Fibroblast of lung (primary cell): ENCODE measurements at regions not wholly inside any gene's neighbourhood (a gene's known extent, or its start where the extent isn't known, plus 50 kb on each side); places are given as distances from the start of the nearest gene placed in this dataset.

Experiments
- DNase-seq, 2 donors: peaks; one replicate each; pipeline versions ENCODE4 v3.0.0 to v3.0.0-alpha.2; 2010; ENCODE audit warnings: low read depth in 2 of 2
- H2AFZ ChIP-seq: 2 replicates; pipeline ENCODE4 v1.5.1; 2012; ENCODE audit warnings: low read length, control low read depth, inconsistent platforms
- H3K27ac ChIP-seq: 2 replicates; pipeline ENCODE4 v1.5.1; 2011; ENCODE audit warnings: low read length, control low read depth; ENCODE audit not compliant: insufficient read depth
- H3K27me3 ChIP-seq: 2 replicates; pipeline ENCODE4 v1.5.1; 2011; ENCODE audit warnings: mild to moderate bottlenecking, low read length; ENCODE audit not compliant: control insufficient read depth, insufficient read depth
- H3K36me3 ChIP-seq: 2 replicates; pipeline ENCODE4 v1.5.1; 2011; ENCODE audit warnings: low read length; ENCODE audit not compliant: control insufficient read depth, insufficient read depth
- H3K4me1 ChIP-seq: 2 replicates; pipeline ENCODE4 v1.5.1; 2011; ENCODE audit warnings: low read length; ENCODE audit not compliant: control insufficient read depth, insufficient read depth; ENCODE audit errors: extremely low read depth
- H3K4me2 ChIP-seq: 2 replicates; pipeline ENCODE4 v1.5.1; 2011; ENCODE audit warnings: low read length, control low read depth; ENCODE audit not compliant: insufficient read depth; ENCODE audit errors: extremely low read depth
- H3K4me3 ChIP-seq, 4 experiments: fragments of 200-600 bp in 1 of 4; sonication (generic) in 1 of 4; replicated peaks in 1 of 4; 2 replicates each; pipeline ENCODE4 v1.5.1; 2011 to 2016; ENCODE audit warnings: low read length in 4 of 4, low read depth in 3 of 4, mild to moderate bottlenecking in 3 of 4, control low read depth in 2 of 4, inconsistent platforms in 1 of 4, mixed read lengths in 1 of 4; ENCODE audit not compliant: insufficient read depth in 1 of 4; ENCODE audit errors: control extremely low read depth in 1 of 4
- H3K79me2 ChIP-seq: 2 replicates; pipeline ENCODE4 v1.5.1; 2012; ENCODE audit warnings: mild to moderate bottlenecking, low read length, inconsistent platforms; ENCODE audit not compliant: control insufficient read depth, insufficient read depth
- H3K9ac ChIP-seq: 2 replicates; pipeline ENCODE4 v1.5.1; 2011; ENCODE audit warnings: mild to moderate bottlenecking, low read length, control low read depth; ENCODE audit not compliant: insufficient read depth
- H3K9me3 ChIP-seq: 2 replicates; pipeline ENCODE4 v1.5.1; 2012; ENCODE audit warnings: low read depth, low read length; ENCODE audit not compliant: control insufficient read depth, insufficient read depth
- H4K20me1 ChIP-seq: 2 replicates; pipeline ENCODE4 v1.5.1; 2011; ENCODE audit warnings: low read length; ENCODE audit not compliant: control insufficient read depth, insufficient read depth; ENCODE audit errors: extremely low read depth
- CTCF ChIP-seq, 2 donors: IDR thresholded peaks in 1 of 2; conservative IDR thresholded peaks in 1 of 2; 1 replicate in 1 of 2; 2 replicates in 1 of 2; pipeline ENCODE4 v1.5.1; 2011 to 2012; ENCODE audit warnings: low read length in 2 of 2, control low read depth in 1 of 2, inconsistent platforms in 1 of 2, low read depth in 1 of 2, mild to moderate bottlenecking in 1 of 2
- EZH2 ChIP-seq: IDR thresholded peaks from 2 replicates; pipeline ENCODE4 v1.5.1; 2012; ENCODE audit warnings: low read length, control low read depth, mild to moderate bottlenecking; ENCODE audit errors: missing control alignments

- Histone ChIP-seq H3K27me3 (no peaks in the 10 kb centered on the region), H3K4me2 (no peak overlapping the region), H3K36me3 (no peaks in the 10 kb centered on the region), H3K79me2 (no peaks in the 10 kb centered on the region), H4K20me1 (no peaks in the 10 kb centered on the region), H3K9ac (no peak overlapping the region), H3K27ac (peak overlapping the region; percentile 6), H3K4me3 (no peak overlapping the region), H2AFZ (no peak overlapping the region), H3K4me1 (peaks cover 5% of the 10 kb centered on the region), H3K9me3 (no peaks in the 10 kb centered on the region)
- no peak for TF ChIP-seq EZH2
- TF ChIP-seq CTCF (conservative IDR thresholded peaks at IDR 0.05 in 1 of 2, IDR thresholded peaks at IDR 0.05 in 1 of 2; ENCODE audit: low read depth in 1 of 2, low read length in 2 of 2) = no peak
- DNase-seq = peak; percentile 88 to 92
These were observed 231.4 kb downstream of the GJA1 start for GRCh38 chr6:121666814-121667213.

- Histone ChIP-seq H3K4me3 (no peak overlapping the region), H4K20me1 (no peaks in the 10 kb centered on the region), H3K36me3 (no peaks in the 10 kb centered on the region), H3K4me1 (peaks cover 5% of the 10 kb centered on the region), H3K4me2 (no peak overlapping the region), H3K27ac (no peak overlapping the region), H3K9ac (no peak overlapping the region), H3K79me2 (no peaks in the 10 kb centered on the region), H3K9me3 (no peaks in the 10 kb centered on the region), H2AFZ (no peak overlapping the region), H3K27me3 (no peaks in the 10 kb centered on the region)
- peak in 1 of 2 donors; percentile 38 for DNase-seq
- TF ChIP-seq CTCF (conservative IDR thresholded peaks at IDR 0.05 in 1 of 2, IDR thresholded peaks at IDR 0.05 in 1 of 2; ENCODE audit: low read depth in 1 of 2, low read length in 2 of 2) = no peak
- no peak for TF ChIP-seq EZH2
These were observed 232.8 kb downstream of the GJA1 start for GRCh38 chr6:121668259-121668658.

- Histone ChIP-seq H3K4me3 (no peak overlapping the region), H3K9ac (no peak overlapping the region), H3K36me3 (no peaks in the 10 kb centered on the region), H3K4me2 (no peak overlapping the region), H3K27ac (no peak overlapping the region), H2AFZ (no peak overlapping the region), H3K27me3 (no peaks in the 10 kb centered on the region), H3K79me2 (no peaks in the 10 kb centered on the region), H3K4me1 (peaks cover 5% of the 10 kb centered on the region), H3K9me3 (no peaks in the 10 kb centered on the region), H4K20me1 (no peaks in the 10 kb centered on the region)
- no peak for TF ChIP-seq CTCF (conservative IDR thresholded peaks at IDR 0.05 in 1 of 2, IDR thresholded peaks at IDR 0.05 in 1 of 2; ENCODE audit: low read depth in 1 of 2, low read length in 2 of 2)
- TF ChIP-seq EZH2 = no peak
- peak; percentile 62 to 69 for DNase-seq
These were observed 235.1 kb downstream of the GJA1 start for GRCh38 chr6:121670511-121670910.
